Body of pancreas (tissue), 4 donors: ENCODE measurements at regions not wholly inside any gene's neighbourhood (a gene's known extent, or its start where the extent isn't known, plus 50 kb on each side); places are given as distances from the start of the nearest gene placed in this dataset.

Source experiments
- CTCF ChIP-seq, 7 experiments: fragments of 450-650 bp in 4 of 7; fragments of 200-600 bp in 3 of 7; sonication (generic) in 3 of 7; IDR thresholded peaks; one replicate each; pipeline ENCODE4 v1.5.1; 2016 to 2019; ENCODE audit warnings: antibody characterized with exemption in 7 of 7
- POLR2A ChIP-seq, 3 donors: fragments of 450-650 bp; IDR thresholded peaks; one replicate each; pipeline ENCODE4 v1.6.1; 2016; ENCODE audit warnings: antibody characterized with exemption in 3 of 3, mild to moderate bottlenecking in 2 of 3

GRCh38 chr18:27616324-27616723 lies 431.2 kb upstream of the CHST9 start:
- TF ChIP-seq CTCF (IDR thresholded peaks at IDR 0.05) (no peak), POLR2A (IDR thresholded peaks at IDR 0.05) (no peak)
